NT2/D1 (cell line): ENCODE measurements at regions not wholly inside any gene's neighbourhood (a gene's known extent, or its start where the extent isn't known, plus 50 kb on each side); places are given as distances from the start of the nearest gene placed in this dataset.

Source experiments
- SUZ12 ChIP-seq: IDR thresholded peaks from 2 replicates; pipeline ENCODE4 v1.6.1; 2011; ENCODE audit not compliant: insufficient read length, insufficient read depth; ENCODE audit errors: extremely low read depth
- YY1 ChIP-seq: IDR thresholded peaks from 2 replicates; pipeline ENCODE4 v1.6.1; 2011; ENCODE audit not compliant: insufficient read length, insufficient read depth
- ZNF274 ChIP-seq: IDR thresholded peaks from 2 replicates; pipeline ENCODE4 v1.6.1; 2011; ENCODE audit warnings: mild to moderate bottlenecking, low read depth, low read length

DNA sequence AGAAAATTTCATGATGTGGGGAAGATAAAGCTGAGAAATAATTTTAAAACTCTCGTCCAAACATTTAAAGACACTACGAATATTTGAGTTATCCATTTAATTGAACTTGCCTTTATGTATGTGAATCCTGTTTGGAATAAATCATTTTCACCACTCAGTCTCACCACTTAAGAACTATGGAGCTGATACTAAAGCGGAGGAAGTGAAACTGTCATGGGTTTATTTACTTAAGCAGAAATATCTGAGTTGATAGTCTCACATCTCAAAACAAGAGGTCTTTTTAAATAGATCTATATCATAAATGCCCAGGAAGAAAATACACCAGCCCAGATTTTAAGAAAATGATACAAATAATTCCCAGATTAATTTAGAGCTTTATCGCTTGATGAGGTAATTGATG is 532.4 kb downstream of the ZNF804A start:
- TF ChIP-seq ZNF274 (no peak), SUZ12 (no peak), YY1 (no peak)
